ENCODE measurements at regions not wholly inside any gene's neighbourhood (a gene's known extent, or its start where the extent isn't known, plus 50 kb on each side); places are given as distances from the start of the nearest gene placed in this dataset.
"Not testable (repeated sequence)": the region's sequence is repeated elsewhere in the genome, so short reads cannot be mapped to it uniquely, and the experiment has no call there.

DNA sequence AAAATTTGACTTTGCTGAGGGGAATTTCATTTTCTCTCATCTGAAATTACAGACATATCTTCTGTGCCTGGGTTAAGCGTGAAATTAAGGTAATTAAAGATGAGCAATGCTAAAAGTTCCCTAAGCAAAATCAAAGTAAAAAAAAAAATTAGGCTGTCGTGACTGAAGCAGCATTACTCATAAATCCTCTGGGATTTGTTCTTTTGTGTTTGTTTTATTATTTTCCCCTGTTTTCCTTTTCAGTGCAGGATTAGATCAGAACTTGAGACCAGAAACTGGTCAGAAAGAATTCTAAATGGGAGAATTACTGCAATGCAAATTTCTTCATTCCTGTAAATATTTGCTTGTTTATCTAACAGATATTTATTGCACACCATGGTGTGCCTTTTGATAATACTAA is 141.4 kb upstream of the BET1 start:
- DNase-seq (ENCODE audit: low read depth), result peak; percentile 13
- TF ChIP-seq, protein P1, sequence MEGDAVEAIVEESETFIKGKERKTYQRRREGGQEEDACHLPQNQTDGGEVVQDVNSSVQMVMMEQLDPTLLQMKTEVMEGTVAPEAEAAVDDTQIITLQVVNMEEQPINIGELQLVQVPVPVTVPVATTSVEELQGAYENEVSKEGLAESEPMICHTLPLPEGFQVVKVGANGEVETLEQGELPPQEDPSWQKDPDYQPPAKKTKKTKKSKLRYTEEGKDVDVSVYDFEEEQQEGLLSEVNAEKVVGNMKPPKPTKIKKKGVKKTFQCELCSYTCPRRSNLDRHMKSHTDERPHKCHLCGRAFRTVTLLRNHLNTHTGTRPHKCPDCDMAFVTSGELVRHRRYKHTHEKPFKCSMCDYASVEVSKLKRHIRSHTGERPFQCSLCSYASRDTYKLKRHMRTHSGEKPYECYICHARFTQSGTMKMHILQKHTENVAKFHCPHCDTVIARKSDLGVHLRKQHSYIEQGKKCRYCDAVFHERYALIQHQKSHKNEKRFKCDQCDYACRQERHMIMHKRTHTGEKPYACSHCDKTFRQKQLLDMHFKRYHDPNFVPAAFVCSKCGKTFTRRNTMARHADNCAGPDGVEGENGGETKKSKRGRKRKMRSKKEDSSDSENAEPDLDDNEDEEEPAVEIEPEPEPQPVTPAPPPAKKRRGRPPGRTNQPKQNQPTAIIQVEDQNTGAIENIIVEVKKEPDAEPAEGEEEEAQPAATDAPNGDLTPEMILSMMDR (IDR thresholded peaks at IDR 0.05; ENCODE audit: control insufficient read depth, extremely low read depth, insufficient read depth), result no peak
- H3K4me3 ChIP-seq (ENCODE audit: low read depth, low read length), result no peak overlapping the region

DNA sequence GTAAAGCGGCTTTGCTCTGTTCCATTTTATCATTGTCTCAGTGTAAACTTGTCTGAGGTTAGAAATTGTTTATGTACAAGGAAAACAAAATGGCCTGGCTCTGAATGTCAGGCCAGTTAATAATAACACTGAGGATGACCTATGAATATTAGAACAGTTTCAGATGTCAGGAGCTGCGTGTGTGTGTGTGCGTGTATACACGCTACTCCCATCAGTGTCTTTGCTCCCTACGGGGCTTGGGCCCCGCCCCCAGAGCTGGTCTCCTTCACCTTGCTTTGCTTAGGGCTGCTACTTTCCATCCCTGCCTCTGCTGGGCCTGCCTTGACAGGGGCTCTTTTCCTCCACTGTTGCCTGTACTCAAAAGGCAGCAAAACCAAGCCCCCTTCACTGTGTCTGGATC is 142.3 kb upstream of the BET1 start:
- TF ChIP-seq, protein P1 (IDR thresholded peaks at IDR 0.05; ENCODE audit: control insufficient read depth, extremely low read depth, insufficient read depth), result no peak
- DNase-seq (ENCODE audit: low read depth), result no peak
- H3K4me3 ChIP-seq (ENCODE audit: low read depth, low read length), result no peak overlapping the region

DNA sequence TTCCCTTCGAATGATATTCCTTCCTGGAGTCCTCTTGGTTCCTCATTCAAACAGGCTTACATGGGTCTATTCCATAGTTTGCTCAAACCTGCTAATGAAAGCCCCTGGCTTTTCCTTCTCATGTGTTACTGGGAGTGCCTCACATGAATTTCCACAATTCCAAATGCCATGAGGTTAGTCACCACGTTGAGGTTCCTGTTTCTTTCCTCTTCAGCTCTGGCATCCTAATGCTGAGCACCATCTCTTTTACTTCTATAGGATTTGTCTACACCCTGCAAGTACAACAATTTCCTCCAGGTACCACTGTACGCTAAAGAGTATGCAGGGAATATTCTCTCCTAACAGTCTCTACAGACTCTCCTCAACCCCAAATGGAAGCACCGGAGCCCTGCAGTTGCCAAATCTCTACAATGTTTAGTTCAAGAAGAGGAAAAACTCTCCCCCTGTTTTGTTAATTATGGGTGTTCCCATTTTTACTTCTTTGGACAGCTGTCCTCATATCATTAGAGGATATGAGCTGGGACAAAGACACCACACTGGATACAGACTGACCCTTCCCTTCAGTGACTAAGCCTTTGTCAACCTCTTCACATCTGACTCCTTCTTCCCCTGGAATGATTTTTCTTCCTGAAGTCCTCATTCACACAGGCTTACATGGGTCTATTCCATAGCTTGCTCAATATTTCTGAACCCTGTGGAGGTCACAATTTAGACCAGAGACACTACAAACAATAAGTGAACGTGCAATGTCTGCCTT is 145.8 kb upstream of the BET1 start:
- TF ChIP-seq, protein P1 (IDR thresholded peaks at IDR 0.05; ENCODE audit: control insufficient read depth, extremely low read depth, insufficient read depth), result no peak
- DNase-seq (ENCODE audit: low read depth), result no peak
- H3K4me3 ChIP-seq (ENCODE audit: low read depth, low read length), result no peak overlapping the region

DNA sequence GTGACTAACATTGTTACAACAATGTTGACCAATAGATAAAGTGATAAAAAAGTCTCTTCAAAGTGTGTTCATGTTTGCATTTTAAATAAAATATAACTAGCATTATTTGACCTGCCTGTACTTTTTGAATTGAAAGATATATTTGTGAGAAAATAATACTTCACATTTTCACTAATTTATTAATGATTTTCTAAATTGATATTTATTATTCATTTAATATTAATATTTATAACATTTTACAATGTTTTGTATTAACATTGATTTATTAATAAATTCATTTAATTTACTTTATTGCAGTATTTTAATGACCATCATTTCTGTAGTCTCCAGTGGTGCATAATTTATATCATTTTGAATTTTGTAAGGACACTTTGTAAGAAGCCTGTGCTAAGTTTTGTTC is 150.0 kb upstream of the BET1 start:
- TF ChIP-seq, protein P1 (IDR thresholded peaks at IDR 0.05; ENCODE audit: control insufficient read depth, extremely low read depth, insufficient read depth), result no peak
- no peak for DNase-seq (ENCODE audit: low read depth)
- H3K4me3 ChIP-seq (ENCODE audit: low read depth, low read length), result no peak overlapping the region

DNA sequence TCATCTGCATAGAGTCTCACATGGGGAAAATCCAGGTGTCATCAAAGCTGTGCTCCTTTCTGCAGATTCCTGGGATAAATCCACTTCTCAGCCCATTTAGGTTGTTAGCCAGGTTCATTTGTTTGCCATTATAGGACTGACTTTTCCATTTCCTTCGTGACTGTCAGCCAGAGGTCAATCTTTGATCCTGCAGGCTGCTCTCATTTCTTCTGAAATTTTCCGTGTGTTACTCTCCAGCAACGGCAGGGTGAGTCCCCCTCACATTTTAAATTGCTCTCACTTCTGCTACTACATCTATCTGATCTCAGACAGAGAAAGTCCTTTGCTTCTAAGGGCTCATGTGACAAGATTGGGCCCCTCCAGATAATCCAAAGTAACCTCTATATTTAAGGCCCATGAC is 150.7 kb upstream of the BET1 start:
- no peak for DNase-seq (ENCODE audit: low read depth)
- TF ChIP-seq, protein P1 (IDR thresholded peaks at IDR 0.05; ENCODE audit: control insufficient read depth, extremely low read depth, insufficient read depth), result no peak
- H3K4me3 ChIP-seq (ENCODE audit: low read depth, low read length), result no peak overlapping the region

DNA sequence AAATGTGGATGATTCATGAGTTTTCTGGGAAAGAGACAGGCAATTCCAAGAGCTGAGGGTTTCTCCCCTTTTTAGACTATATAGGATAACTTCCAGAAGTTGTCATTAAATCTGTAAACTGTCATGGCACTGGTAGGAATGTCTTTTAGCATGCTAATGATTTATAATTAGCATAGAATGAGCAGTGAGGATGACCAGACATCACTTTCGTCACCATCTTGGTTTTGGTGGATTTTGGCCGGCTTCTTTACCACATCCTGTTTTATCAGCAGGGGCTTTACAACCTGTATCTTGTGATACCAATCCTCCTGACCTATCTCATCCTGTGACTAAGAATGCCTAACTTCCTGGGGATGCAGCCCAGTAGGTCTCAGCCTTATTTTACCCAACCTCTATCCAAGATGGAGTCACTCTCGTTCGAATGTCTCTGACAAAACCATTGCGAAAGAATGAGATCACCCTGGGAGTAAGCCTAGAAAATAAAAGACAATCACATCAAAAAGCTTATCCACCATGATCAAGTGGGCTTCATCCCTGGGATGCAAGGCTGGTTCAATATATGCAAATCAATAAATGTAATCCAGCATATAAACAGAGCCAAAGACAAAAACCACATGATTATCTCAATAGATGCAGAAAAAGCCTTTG is 153.6 kb upstream of the BET1 start:
- DNase-seq (ENCODE audit: low read depth), result not testable (repeated sequence)

DNA sequence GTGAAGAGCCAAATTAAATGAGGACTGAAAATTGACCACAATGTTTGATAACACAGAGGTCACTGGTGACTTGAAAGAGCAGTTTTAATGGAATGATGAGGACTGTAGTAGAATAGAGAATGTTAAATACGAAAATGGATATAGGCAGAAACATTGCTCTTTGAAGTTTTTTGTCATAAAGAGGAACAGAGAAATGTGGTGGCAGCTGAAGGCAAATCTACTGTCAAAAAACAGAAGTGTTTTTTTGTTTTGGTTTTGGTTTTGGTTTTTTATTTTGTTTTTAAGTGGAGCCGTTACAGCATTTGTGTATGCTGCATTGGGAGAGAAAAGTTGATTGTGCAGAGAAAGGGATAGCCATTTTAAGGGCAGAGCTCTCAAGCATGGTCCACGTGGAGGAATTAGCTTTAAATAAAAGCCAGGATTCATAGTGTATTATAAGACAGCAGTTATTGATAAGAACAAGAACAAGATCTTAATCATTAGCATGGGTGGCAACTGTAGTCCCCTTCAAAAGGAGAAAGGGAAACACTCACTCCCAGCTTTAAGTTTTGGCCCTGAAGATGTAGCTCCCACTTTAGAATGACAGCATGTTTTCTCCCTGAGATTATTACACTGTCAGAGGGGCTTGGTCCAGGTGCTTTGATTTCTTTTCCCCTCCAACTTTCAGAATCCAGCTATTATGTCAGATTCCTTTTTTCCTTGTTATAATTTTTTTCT is 156.7 kb upstream of the BET1 start:
- TF ChIP-seq, protein P1 (IDR thresholded peaks at IDR 0.05; ENCODE audit: control insufficient read depth, extremely low read depth, insufficient read depth), result no peak
- DNase-seq (ENCODE audit: low read depth), result no peak
- H3K4me3 ChIP-seq (ENCODE audit: low read depth, low read length), result no peak overlapping the region

More for the DNA sequence above, 153.6 kb upstream of the BET1 start:
- not testable (repeated sequence) for H3K4me3 ChIP-seq (ENCODE audit: low read depth, low read length)

Measured in LNCaP clone FGC (cell line).